Mesodermal cell (in vitro differentiated cells): ENCODE measurements at regions not wholly inside any gene's neighbourhood (a gene's known extent, or its start where the extent isn't known, plus 50 kb on each side); places are given as distances from the start of the nearest gene placed in this dataset.

Source experiments
- H3K27ac ChIP-seq: 2 replicates; pipeline ENCODE4 v1.7.0; 2013; ENCODE audit warnings: mild to moderate bottlenecking, low read depth, low read length, moderate library complexity; ENCODE audit not compliant: severe bottlenecking
- H3K36me3 ChIP-seq: 2 replicates; pipeline ENCODE4 v1.7.1; 2013; ENCODE audit warnings: mild to moderate bottlenecking, low read length, moderate library complexity; ENCODE audit not compliant: control insufficient read depth, insufficient read depth
- H3K4me1 ChIP-seq: one replicate; pipeline ENCODE4 v1.7.1; 2013; ENCODE audit warnings: mild to moderate bottlenecking, low read length; ENCODE audit not compliant: insufficient read depth, control insufficient read depth, poor library complexity, severe bottlenecking
- H3K4me3 ChIP-seq: 2 replicates; pipeline ENCODE4 v1.7.0; 2013; ENCODE audit warnings: low read length, control low read depth, mild to moderate bottlenecking; ENCODE audit not compliant: insufficient read depth, poor library complexity, severe bottlenecking; ENCODE audit errors: extremely low read depth
- H3K9me3 ChIP-seq: 2 replicates; pipeline ENCODE4 v1.7.1; 2013; ENCODE audit warnings: mild to moderate bottlenecking, low read length, moderate library complexity; ENCODE audit not compliant: control insufficient read depth
- WGBS, 2 experiments: methylation state at CpG; one replicate each; pipeline ENCODE4 v1.1.5; 2013; ENCODE audit warnings: missing lambda C conversion rate in 2 of 2; ENCODE audit not compliant: insufficient coverage in 2 of 2; 5-methylcytosine and 5-hydroxymethylcytosine counted together

DNA sequence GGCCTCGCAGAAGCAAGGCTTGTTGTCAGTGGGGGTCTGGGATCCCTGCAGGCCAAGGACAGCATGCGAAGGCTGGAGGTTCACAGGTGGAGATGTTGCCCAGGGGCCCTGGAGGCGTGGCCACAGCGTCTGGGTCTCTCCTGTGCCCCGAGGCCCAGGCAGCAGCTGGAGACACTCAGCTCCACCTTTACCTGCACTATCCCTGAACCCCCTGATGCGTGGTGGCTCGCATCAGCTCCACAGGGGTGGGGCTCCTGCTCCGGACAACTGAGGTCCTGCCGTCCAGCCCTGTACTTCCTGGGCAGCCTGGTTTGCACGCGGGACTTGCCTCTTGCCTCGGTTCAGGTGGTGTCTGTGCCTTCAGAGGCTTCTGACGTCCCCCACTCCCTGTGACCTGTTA, 54.6 kb upstream of the ZNF32 start:
- peaks cover under 1% of the 10 kb centered on the region for H3K4me1 ChIP-seq
- WGBS, 2 experiments = 86 to 89% methylated on average over 13 of the region's 13 CpGs
- no peaks in the 10 kb centered on the region for H3K9me3 ChIP-seq

DNA sequence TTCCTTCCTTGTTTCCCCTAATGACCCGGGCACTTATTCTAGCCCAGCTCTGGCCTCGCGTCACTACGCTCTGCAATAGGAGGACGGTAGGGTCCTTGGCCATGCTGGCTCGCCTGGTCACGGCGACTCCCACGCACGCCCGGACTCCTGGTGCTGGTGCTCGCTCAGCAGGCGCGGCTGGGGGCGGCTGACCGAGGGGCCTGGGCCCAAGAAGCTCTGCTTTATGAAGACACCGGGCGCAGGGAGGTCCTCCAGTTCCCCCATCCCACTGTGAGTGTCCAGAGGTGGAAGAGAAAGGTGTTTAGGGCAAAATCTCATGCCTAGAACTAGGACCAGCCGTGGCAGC, 54.2 kb upstream of the ZNF32 start:
- no peaks in the 10 kb centered on the region for H3K9me3 ChIP-seq
- H3K27ac ChIP-seq = no peak overlapping the region
- no peak overlapping the region for H3K4me3 ChIP-seq
- no peaks in the 10 kb centered on the region for H3K36me3 ChIP-seq
- no peaks in the 10 kb centered on the region for H3K4me1 ChIP-seq
- 95% methylated on average over 12 to 14 of the region's 19 CpGs for WGBS, 2 experiments

More for the DNA sequence above, 54.6 kb upstream of the ZNF32 start:
- Histone ChIP-seq H3K27ac (no peak overlapping the region), H3K4me3 (no peak overlapping the region), H3K36me3 (no peaks in the 10 kb centered on the region)

DNA sequence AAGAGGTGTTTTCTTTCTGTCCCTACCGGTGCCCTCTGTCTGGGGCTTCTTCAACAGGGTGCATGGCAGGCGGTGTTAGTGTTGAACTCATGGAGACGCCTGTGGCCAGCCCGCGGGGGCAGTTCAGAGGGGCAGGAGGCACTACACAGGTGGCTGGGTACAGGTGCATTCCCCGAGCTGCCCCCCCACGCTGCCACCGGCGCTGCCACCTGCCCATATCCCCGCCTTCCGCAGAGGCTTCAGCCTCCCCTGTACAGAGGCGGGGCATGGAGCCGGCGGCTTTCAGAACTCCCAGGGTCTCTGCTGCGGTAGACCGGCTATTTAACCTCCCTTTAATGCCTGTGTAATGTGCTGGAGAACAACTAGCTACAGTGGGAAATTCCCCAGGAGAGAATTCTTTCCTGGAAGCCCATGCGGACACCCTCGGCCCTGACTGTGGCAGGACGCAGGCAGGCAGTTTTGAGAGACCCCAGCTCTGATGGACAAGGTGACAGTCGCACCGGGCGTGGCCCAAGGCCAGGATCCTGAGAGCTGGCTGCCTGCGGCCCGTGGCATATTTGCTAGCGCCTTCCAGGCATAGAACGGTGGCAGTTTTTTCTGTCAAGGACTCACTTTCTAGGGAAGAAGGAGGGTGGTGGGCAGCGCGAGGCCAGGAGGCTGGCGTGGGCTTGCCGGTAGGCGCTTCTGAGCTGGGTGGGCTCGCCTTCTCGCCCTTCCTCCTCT, 53.7 kb upstream of the ZNF32 start:
- no peaks in the 10 kb centered on the region for H3K4me1 ChIP-seq
- H3K27ac ChIP-seq = no peak overlapping the region
- no peaks in the 10 kb centered on the region for H3K9me3 ChIP-seq
- no peak overlapping the region for H3K4me3 ChIP-seq
- WGBS, 2 experiments = 92 to 94% methylated on average over 24 to 30 of the region's 33 CpGs
- no peaks in the 10 kb centered on the region for H3K36me3 ChIP-seq

DNA sequence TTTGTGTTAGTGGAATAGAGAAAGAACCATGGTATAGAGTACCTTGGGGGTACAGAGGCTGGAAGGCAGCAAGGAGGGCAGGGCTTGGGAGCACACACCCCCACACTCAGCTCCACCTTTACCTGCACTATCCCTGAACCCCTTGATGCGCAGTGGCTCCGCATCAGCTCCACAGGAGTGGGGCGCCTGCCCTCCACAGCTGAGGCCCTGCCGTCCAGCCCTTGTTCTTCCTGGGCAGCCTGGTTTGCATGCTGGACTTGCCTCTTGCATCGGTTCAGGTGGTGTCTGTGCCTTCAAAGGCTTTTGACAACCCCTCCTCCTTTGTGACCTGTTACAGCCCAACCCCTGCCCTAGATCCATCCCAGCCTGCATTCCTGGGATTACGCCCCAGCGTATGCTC, 52.6 kb upstream of the ZNF32 start:
- no peak overlapping the region for H3K27ac ChIP-seq
- H3K36me3 ChIP-seq = no peaks in the 10 kb centered on the region
- H3K9me3 ChIP-seq = no peaks in the 10 kb centered on the region
- H3K4me1 ChIP-seq = no peaks in the 10 kb centered on the region
- 82 to 98% methylated on average over 5 of the region's 7 CpGs for WGBS, 2 experiments
- H3K4me3 ChIP-seq = no peak overlapping the region

DNA sequence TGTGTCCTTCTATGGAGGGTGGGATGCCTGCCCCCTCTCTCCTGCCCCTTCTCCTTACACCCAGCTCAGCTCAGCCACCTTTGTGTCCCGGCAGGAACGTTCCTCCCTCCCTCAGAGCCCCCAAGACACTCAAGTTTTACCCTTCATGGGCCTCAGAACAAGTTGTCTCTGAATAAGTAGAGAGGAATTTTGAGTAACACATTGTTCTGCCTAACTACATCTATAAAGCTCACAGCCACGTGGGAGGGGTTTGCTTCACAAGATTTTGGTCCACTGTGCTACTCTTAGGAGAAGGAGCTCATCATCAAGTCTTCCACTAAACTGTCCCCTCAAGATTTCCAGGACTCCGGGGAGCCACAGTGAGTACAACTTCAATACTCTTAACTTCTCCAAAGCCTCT, 51.6 kb upstream of the ZNF32 start:
- no peak overlapping the region for H3K27ac ChIP-seq
- H3K9me3 ChIP-seq = no peaks in the 10 kb centered on the region
- H3K36me3 ChIP-seq = no peaks in the 10 kb centered on the region
- H3K4me1 ChIP-seq = no peaks in the 10 kb centered on the region
- 86 to 97% methylated on average over 2 of the region's 4 CpGs for WGBS, 2 experiments
- no peak overlapping the region for H3K4me3 ChIP-seq

DNA sequence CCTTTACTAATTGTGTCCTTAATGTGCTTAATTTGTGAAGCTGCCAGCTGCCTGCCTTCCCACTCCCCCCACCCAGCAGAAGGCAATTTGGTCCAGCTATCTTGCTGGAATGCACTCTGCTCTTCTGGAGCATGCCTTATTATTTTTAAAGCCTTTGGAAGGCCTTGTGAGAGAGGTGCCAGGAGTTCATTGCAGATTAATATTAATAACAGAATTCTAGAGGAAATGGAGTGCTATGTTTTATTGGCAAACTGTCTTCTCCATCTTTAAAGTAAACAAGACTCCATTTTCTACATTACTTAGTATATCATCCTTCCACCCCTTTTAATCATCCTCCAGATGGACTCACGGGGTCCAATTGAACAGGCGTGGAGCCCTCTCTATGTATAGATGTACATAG, 50.8 kb upstream of the ZNF32 start:
- H3K36me3 ChIP-seq = no peaks in the 10 kb centered on the region
- H3K9me3 ChIP-seq = no peaks in the 10 kb centered on the region
- H3K27ac ChIP-seq = no peak overlapping the region
- H3K4me3 ChIP-seq = no peak overlapping the region
- no CpG with 5 or more reads among the region's 2 CpGs for WGBS, 2 experiments
- no peaks in the 10 kb centered on the region for H3K4me1 ChIP-seq
